Stimulated activated CD8-positive, alpha-beta memory T cell treated with anti-CD3 and anti-CD28 coated beads, Interleukin-15, amount 100 ng/mL, for 1 hour (primary cell): ENCODE measurements at regions not wholly inside any gene's neighbourhood (a gene's known extent, or its start where the extent isn't known, plus 50 kb on each side); places are given as distances from the start of the nearest gene placed in this dataset.

Source experiments
- DNase-seq: peaks from one replicate; pipeline ENCODE4 v3.0.0-alpha.2; 2020; ENCODE audit warnings: low read depth

GRCh38 chr14:98957211-98958047, 314.6 kb downstream of the BCL11B start:
- no peak for DNase-seq

GRCh38 chr14:98958048-98958631, 313.9 kb downstream of the BCL11B start:
- no peak for DNase-seq

- no peak for DNase-seq
Observed at GRCh38 chr14:98958632-98959031, 313.4 kb downstream of the BCL11B start.

GRCh38 chr14:98959410-98959809, 312.6 kb downstream of the BCL11B start:
- DNase-seq, result no peak

GRCh38 chr14:98959958-98960616, 311.9 kb downstream of the BCL11B start:
- DNase-seq, result no peak

- DNase-seq, result no peak
Observed at GRCh38 chr14:98960617-98961013, 311.4 kb downstream of the BCL11B start.

GRCh38 chr14:98961191-98961590, 310.8 kb downstream of the BCL11B start:
- DNase-seq, result no peak

- DNase-seq, result no peak
Observed at GRCh38 chr14:98962118-98962517, 309.9 kb downstream of the BCL11B start.

- DNase-seq, result no peak
Observed at GRCh38 chr14:98963610-98964009, 308.4 kb downstream of the BCL11B start.

GRCh38 chr14:98964171-98964570, 307.8 kb downstream of the BCL11B start:
- DNase-seq, result no peak

- no peak for DNase-seq
Observed at GRCh38 chr14:98965076-98965475, 306.9 kb downstream of the BCL11B start.

GRCh38 chr14:98966016-98966415, 306.0 kb downstream of the BCL11B start:
- DNase-seq, result no peak

GRCh38 chr14:98966475-98967162, 305.4 kb downstream of the BCL11B start:
- DNase-seq, result no peak

GRCh38 chr14:98974113-98974512, 297.9 kb downstream of the BCL11B start:
- DNase-seq, result no peak

GRCh38 chr14:98976271-98976670, 295.7 kb downstream of the BCL11B start:
- no peak for DNase-seq

- no peak for DNase-seq
Observed at GRCh38 chr14:98977451-98977850, 294.5 kb downstream of the BCL11B start.

- no peak for DNase-seq
Observed at GRCh38 chr14:98982986-98983385, 289.0 kb downstream of the BCL11B start.

GRCh38 chr14:98984027-98984718, 287.8 kb downstream of the BCL11B start:
- no peak for DNase-seq

GRCh38 chr14:98984719-98985041, 287.3 kb downstream of the BCL11B start:
- peak; percentile 35 for DNase-seq

GRCh38 chr14:98993818-98994217, 278.2 kb downstream of the BCL11B start:
- no peak for DNase-seq

- no peak for DNase-seq
Observed at GRCh38 chr14:98994561-98994960, 277.4 kb downstream of the BCL11B start.
